HepG2 (cell line): ENCODE measurements at regions not wholly inside any gene's neighbourhood (a gene's known extent, or its start where the extent isn't known, plus 50 kb on each side); places are given as distances from the start of the nearest gene placed in this dataset.

Source experiments
- ATAC-seq: fragments of 200-7000 bp; cut with Tn5 transposase; 3 replicates; pipeline ENCODE4 v1.9.1; 2020; ENCODE audit warnings: mild to moderate bottlenecking, moderate library complexity
- BruUV-seq: library from RNA; stranded (reverse); fragments of 400-500 nt; replicated peaks from 2 replicates; lab custom pipeline; 2021; lab: Mats Ljungman, UMichigan
- CTCF ChIA-PET: fragments of 300-600 bp; formaldehyde crosslinking; extraction: SDS; loops from one replicate; lab custom pipeline; 2021; ENCODE audit warnings: low total read pairs, inconsistent platforms, low intra/inter-chr PET ratio; lab: Yijun Ruan, JAX
- POLR2A ChIA-PET: fragments of 350-600 bp; sonication (Branson Sonifier 250); formaldehyde crosslinking; loops from one replicate; lab custom pipeline; 2020; ENCODE audit warnings: antibody characterized with exemption, inconsistent platforms; lab: Yijun Ruan, JAX
- DNase-seq: peaks from one replicate; pipeline ENCODE4 v3.0.0-alpha.2; 2015; ENCODE audit warnings: low spot score
- FAIRE-seq: peaks from 3 replicates; lab custom pipeline; 2011; peaks lifted over from hg19 to GRCh38; lab: Jason Lieb, UNC
- H2AFZ ChIP-seq: one replicate; pipeline ENCODE4 v1.6.1; 2011; ENCODE audit warnings: low read length, inconsistent platforms
- H3K27ac ChIP-seq: fragments of 300-600 bp; 3 replicates; pipeline ENCODE4 v1.8.0; 2011; ENCODE audit warnings: mixed run types, mild to moderate bottlenecking, mixed read lengths, low read length, inconsistent platforms; ENCODE audit not compliant: insufficient read depth; ENCODE audit errors: extremely low read length
- H3K27me3 ChIP-seq, 2 experiments: fragments of 200-600 bp in 1 of 2; 2 replicates in 1 of 2; 3 replicates in 1 of 2; pipeline versions ENCODE4 v1.6.0 to v1.8.0; 2011; ENCODE audit warnings: low read length in 2 of 2, mild to moderate bottlenecking in 2 of 2, moderate library complexity in 2 of 2, inconsistent platforms in 1 of 2; ENCODE audit not compliant: insufficient read depth in 2 of 2, control insufficient read depth in 1 of 2
- H3K36me3 ChIP-seq, 2 experiments: fragments of 200-600 bp in 1 of 2; replicated peaks in 1 of 2; 2 replicates in 1 of 2; 3 replicates in 1 of 2; pipeline versions ENCODE4 v1.5.1 to v1.8.0; 2011; ENCODE audit warnings: low read length in 2 of 2, inconsistent platforms in 1 of 2; ENCODE audit not compliant: insufficient read depth in 2 of 2, control insufficient read depth in 1 of 2
- H3K4me1 ChIP-seq: 2 replicates; pipeline ENCODE4 v1.5.1; 2012; ENCODE audit warnings: low read length, inconsistent platforms; ENCODE audit not compliant: insufficient read depth
- H3K4me2 ChIP-seq: 2 replicates; pipeline ENCODE4 v1.6.0; 2011; ENCODE audit warnings: low read depth, low read length, inconsistent platforms
- H3K4me3 ChIP-seq, 3 experiments: fragments of 200-600 bp in 1 of 3; sonication (generic), shearing (Covaris generic) in 1 of 3; replicated peaks in 1 of 3; 2 replicates each; pipeline ENCODE4 v1.5.1; 2011 to 2016; ENCODE audit warnings: low read length in 3 of 3, inconsistent platforms in 2 of 3, low read depth in 2 of 3, mild to moderate bottlenecking in 2 of 3, control low read depth in 1 of 3, mixed read lengths in 1 of 3; ENCODE audit not compliant: insufficient read depth in 1 of 3
- H3K79me2 ChIP-seq: one replicate; pipeline ENCODE4 v1.6.1; 2011; ENCODE audit warnings: low read length, inconsistent platforms; ENCODE audit not compliant: insufficient read depth
- H3K9ac ChIP-seq: 2 replicates; pipeline ENCODE4 v1.6.0; 2011; ENCODE audit warnings: mild to moderate bottlenecking, low read depth, low read length, inconsistent platforms; ENCODE audit not compliant: insufficient read depth
- H3K9me3 ChIP-seq: 2 replicates; pipeline ENCODE4 v1.5.1; 2012; ENCODE audit warnings: mild to moderate bottlenecking, low read length
- H4K20me1 ChIP-seq: 2 replicates; pipeline ENCODE4 v1.6.0; 2011; ENCODE audit warnings: inconsistent platforms, mild to moderate bottlenecking, low read length, moderate library complexity; ENCODE audit not compliant: insufficient read depth
- AGO1 ChIP-seq: fragments of 200-400 bp; formaldehyde crosslinking; IDR thresholded peaks from 2 replicates; pipeline ENCODE4 v1.6.1; 2017; ENCODE audit warnings: mild to moderate bottlenecking, low read depth, low read length, moderate library complexity; ENCODE audit not compliant: poor library complexity, severe bottlenecking
- NCOA2 ChIP-seq: sonication (generic); formaldehyde crosslinking; IDR thresholded peaks from 2 replicates; pipeline ENCODE4 v1.8.0; 2022; ENCODE audit warnings: inconsistent platforms
- SAP130 ChIP-seq: IDR thresholded peaks from 2 replicates; pipeline ENCODE4 v1.6.1; 2016; ENCODE audit warnings: low read depth
- SKI ChIP-seq: fragments of 450-650 bp; IDR thresholded peaks from one replicate; pipeline ENCODE4 v1.6.1; 2018; ENCODE audit warnings: mild to moderate bottlenecking; ENCODE audit not compliant: partially characterized antibody
- SP4 ChIP-seq: sonication (generic); formaldehyde crosslinking; IDR thresholded peaks from 2 replicates; pipeline ENCODE4 v1.8.1; 2023; ENCODE audit warnings: mild to moderate bottlenecking, missing genetic modification reagents
- TBX3 ChIP-seq: fragments of 450-650 bp; IDR thresholded peaks from 2 replicates; pipeline ENCODE4 v1.6.1; 2017; ENCODE audit warnings: antibody characterized with exemption, mild to moderate bottlenecking, inconsistent platforms, borderline replicate concordance
- ZFY ChIP-seq: sonication (generic); formaldehyde crosslinking; IDR thresholded peaks from 2 replicates; pipeline ENCODE4 v1.4.0; 2020; ENCODE audit warnings: missing genetic modification reagents
- ZMYM4 ChIP-seq: sonication (generic); formaldehyde crosslinking; IDR thresholded peaks from 2 replicates; pipeline ENCODE4 v1.8.1; 2023; ENCODE audit warnings: mild to moderate bottlenecking, missing genetic modification reagents
- ZNF12 ChIP-seq: sonication (generic); formaldehyde crosslinking; IDR thresholded peaks from 2 replicates; pipeline ENCODE4 v1.5.0; 2020; ENCODE audit warnings: missing genetic modification reagents
- ZNF17 ChIP-seq: sonication (generic); formaldehyde crosslinking; IDR thresholded peaks from 2 replicates; pipeline ENCODE4 v1.5.0; 2020; ENCODE audit warnings: mild to moderate bottlenecking, missing genetic modification reagents
- ZNF660 ChIP-seq: sonication (generic); formaldehyde crosslinking; IDR thresholded peaks from 2 replicates; pipeline ENCODE4 v1.5.1; 2020; ENCODE audit warnings: mild to moderate bottlenecking, low read depth, missing genetic modification reagents, borderline replicate concordance
- ZNF737 ChIP-seq: sonication (generic); formaldehyde crosslinking; IDR thresholded peaks from 2 replicates; pipeline ENCODE4 v1.5.0; 2020; ENCODE audit warnings: missing genetic modification reagents, mild to moderate bottlenecking, borderline replicate concordance
- ZNF747 ChIP-seq: sonication (generic); formaldehyde crosslinking; IDR thresholded peaks from 2 replicates; pipeline ENCODE4 v1.8.1; 2023; ENCODE audit warnings: missing genetic modification reagents, mild to moderate bottlenecking, borderline replicate concordance
- ZNF83 ChIP-seq: sonication (generic); formaldehyde crosslinking; IDR thresholded peaks from 2 replicates; pipeline ENCODE4 v1.4.0; 2020; ENCODE audit warnings: missing genetic modification reagents, mild to moderate bottlenecking, borderline replicate concordance
- ZNF879 ChIP-seq: sonication (generic); formaldehyde crosslinking; IDR thresholded peaks from 2 replicates; pipeline ENCODE4 v1.8.1; 2023; ENCODE audit warnings: missing genetic modification reagents
- WGBS: methylation state at CpG from one replicate; pipeline ENCODE4 v1.1.6; 2017; ENCODE audit warnings: low lambda C conversion rate; 5-methylcytosine and 5-hydroxymethylcytosine counted together
- in situ Hi-C: cut with HindIII; loops from 2 replicates; pipeline ENCODE4 v1.10.0; 2017; ENCODE audit warnings: low pct_unique_long_range_greater_than_20kb; ENCODE audit not compliant: extremely low pct_ligation_motif_present
- intact Hi-C: fragments of 100-400 bp; cut with micrococcal nuclease; formaldehyde crosslinking; loops from one replicate; pipeline ENCODE4 v1.10.0; 2022; ENCODE audit not compliant: unreplicated experiment
- TF ChIP-seq, protein P1 (sequence below): sonication (generic); formaldehyde crosslinking; IDR thresholded peaks from 2 replicates; pipeline ENCODE4 v1.8.0; 2022; ENCODE audit warnings: missing genetic modification reagents, low read depth, mild to moderate bottlenecking, borderline replicate concordance

- TF ChIP-seq AGO1 = no peak
- TF ChIP-seq SP4 (CRISPR knock-in tag) = no peak
- TF ChIP-seq, protein P1, sequence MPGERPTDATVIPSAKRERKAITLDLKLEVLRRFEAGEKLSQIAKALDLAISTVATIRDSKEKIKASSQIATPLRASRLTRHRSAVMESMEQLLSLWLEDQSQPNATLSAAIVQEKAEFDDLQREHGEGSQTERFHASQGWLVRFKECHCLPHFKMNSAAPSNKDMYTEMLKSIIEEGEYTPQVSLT (CRISPR knock-in tag) = no peak
- no peak for TF ChIP-seq ZNF12 (CRISPR knock-in tag)
- TF ChIP-seq SAP130 (CRISPR knock-in tag) = no peak
- no peak for TF ChIP-seq ZNF17 (CRISPR knock-in tag)
Observed at GRCh38 chr4:137597752-137598430, 65.6 kb upstream of the PCDH18 start (continued).

GRCh38 chr4:137587796-137588195 is 55.5 kb upstream of the PCDH18 start:
- no peaks in the 10 kb centered on the region for H3K36me3 ChIP-seq
- intact Hi-C loops (no loop called here), in situ Hi-C loops (no loop called here)
- H3K9me3 ChIP-seq = no peaks in the 10 kb centered on the region
- H4K20me1 ChIP-seq = no peaks in the 10 kb centered on the region
- H3K4me3 ChIP-seq = no peak overlapping the region
- H2AFZ ChIP-seq = no peak overlapping the region
- DNase-seq = no peak
- no peak for FAIRE-seq
- BruUV-seq = no TSS peak
- no peaks in the 10 kb centered on the region for H3K4me1 ChIP-seq
- POLR2A ChIA-PET = no interaction called here
- no peaks in the 10 kb centered on the region for H3K79me2 ChIP-seq
- no peak for ATAC-seq
- H3K4me2 ChIP-seq = no peak overlapping the region
- TF ChIP-seq ZNF737 (CRISPR knock-in tag) = no peak
- TF ChIP-seq ZMYM4 (CRISPR knock-in tag) = no peak
- no peak for TF ChIP-seq ZNF83 (CRISPR knock-in tag)
- TF ChIP-seq NCOA2 (CRISPR knock-in tag) = no peak
- TF ChIP-seq SKI = no peak
- no peak for TF ChIP-seq TBX3
- no peak for TF ChIP-seq ZNF660 (CRISPR knock-in tag)
- TF ChIP-seq ZNF747 = no peak
- no peak for TF ChIP-seq ZNF879 (CRISPR knock-in tag)
- TF ChIP-seq ZFY (CRISPR knock-in tag) = no peak
- H3K27me3 ChIP-seq = no peaks in the 10 kb centered on the region
- CTCF ChIA-PET = no interaction called here
- WGBS = 0% methylated on average over 1 of the region's 1 CpG
- no peak overlapping the region for H3K9ac ChIP-seq
- no peak overlapping the region for H3K27ac ChIP-seq
